ENCODE measurements at regions not wholly inside any gene's neighbourhood (a gene's known extent, or its start where the extent isn't known, plus 50 kb on each side); places are given as distances from the start of the nearest gene placed in this dataset.

DNA sequence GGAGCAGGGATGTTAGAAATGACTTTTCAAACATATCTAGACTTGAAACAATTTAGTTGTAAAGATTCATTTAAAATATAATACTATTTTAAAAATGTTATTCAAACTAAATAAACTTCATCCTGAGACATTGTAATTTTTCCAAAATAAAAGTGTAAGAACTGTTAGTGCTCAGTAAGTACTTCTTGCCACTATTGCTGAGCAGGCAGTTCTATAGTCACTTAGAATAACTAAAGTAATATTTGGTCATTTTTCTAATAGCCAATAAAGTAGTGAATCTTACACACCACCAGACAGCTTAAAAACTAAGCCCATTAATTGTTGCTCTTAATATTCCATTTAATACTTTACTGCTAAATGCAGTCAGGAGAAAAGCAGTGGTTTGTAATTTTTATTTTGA lies 1120.0 kb upstream of the CDH10 start:
- Histone ChIP-seq H3K27ac (ENCODE audit: low read length) (no peak overlapping the region), H3K4me3 (ENCODE audit: low read depth in 1 of 2, low read length in 2 of 2) (no peak overlapping the region), H3K36me3 (ENCODE audit: control insufficient read depth in 1 of 2, insufficient read depth in 2 of 2, low read length in 2 of 2) (no peaks in the 10 kb centered on the region), H3K27me3 (ENCODE audit: low read depth, low read length) (no peaks in the 10 kb centered on the region), H3K4me1 (ENCODE audit: control insufficient read depth in 1 of 2, insufficient read depth in 2 of 2, low read length in 2 of 2) (no peaks in the 10 kb centered on the region), H3K9me3 (ENCODE audit: control insufficient read depth in 1 of 2, low read length in 2 of 2) (no peaks in the 10 kb centered on the region)

DNA sequence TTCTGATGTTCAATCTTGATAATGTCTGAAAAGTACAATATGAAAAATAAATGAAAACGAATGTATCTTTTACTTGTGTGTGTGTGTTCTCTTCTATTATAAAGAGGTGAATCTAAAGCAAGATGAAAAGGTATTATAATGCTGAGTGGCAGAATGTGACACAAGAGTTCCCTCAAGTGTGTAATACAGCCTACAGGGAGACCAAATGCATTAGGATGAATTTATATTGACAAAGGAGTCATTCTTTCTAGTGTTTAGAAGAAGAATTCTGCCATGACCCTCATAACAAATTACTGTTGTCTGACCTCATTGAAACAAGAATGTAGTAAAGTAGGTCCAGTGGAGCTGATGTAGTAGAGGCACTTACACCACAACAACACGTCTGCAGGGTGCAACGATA lies 1119.0 kb upstream of the CDH10 start:
- Histone ChIP-seq H3K36me3 (ENCODE audit: control insufficient read depth in 1 of 2, insufficient read depth in 2 of 2, low read length in 2 of 2) (no peaks in the 10 kb centered on the region), H3K4me1 (ENCODE audit: control insufficient read depth in 1 of 2, insufficient read depth in 2 of 2, low read length in 2 of 2) (no peaks in the 10 kb centered on the region), H3K27ac (ENCODE audit: low read length) (no peak overlapping the region), H3K27me3 (ENCODE audit: low read depth, low read length) (no peaks in the 10 kb centered on the region), H3K9me3 (ENCODE audit: control insufficient read depth in 1 of 2, low read length in 2 of 2) (no peaks in the 10 kb centered on the region), H3K4me3 (ENCODE audit: low read depth in 1 of 2, low read length in 2 of 2) (no peak overlapping the region)

DNA sequence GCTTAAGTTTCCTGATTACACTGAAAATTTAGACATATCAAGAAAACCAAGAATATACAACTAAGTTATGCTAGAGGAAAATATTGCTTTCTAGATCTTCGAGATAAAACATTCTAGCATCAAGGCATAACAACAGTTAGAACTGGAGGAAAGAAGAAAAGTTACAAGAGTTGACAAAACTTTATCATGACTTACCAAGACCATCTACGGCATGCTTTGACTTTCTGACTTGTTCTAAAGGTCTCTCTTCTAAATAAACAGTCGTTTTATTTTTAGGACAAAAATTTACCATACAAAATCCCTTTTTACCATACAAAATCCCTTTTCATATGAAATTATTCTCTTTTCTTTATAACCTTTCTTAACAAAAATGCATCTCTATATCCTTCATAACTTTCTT lies 1110.1 kb upstream of the CDH10 start:
- Histone ChIP-seq H3K9me3 (ENCODE audit: control insufficient read depth in 1 of 2, low read length in 2 of 2) (peaks cover 3% of the 10 kb centered on the region in 2 donors), H3K4me3 (ENCODE audit: low read depth in 1 of 2, low read length in 2 of 2) (no peak overlapping the region)

DNA sequence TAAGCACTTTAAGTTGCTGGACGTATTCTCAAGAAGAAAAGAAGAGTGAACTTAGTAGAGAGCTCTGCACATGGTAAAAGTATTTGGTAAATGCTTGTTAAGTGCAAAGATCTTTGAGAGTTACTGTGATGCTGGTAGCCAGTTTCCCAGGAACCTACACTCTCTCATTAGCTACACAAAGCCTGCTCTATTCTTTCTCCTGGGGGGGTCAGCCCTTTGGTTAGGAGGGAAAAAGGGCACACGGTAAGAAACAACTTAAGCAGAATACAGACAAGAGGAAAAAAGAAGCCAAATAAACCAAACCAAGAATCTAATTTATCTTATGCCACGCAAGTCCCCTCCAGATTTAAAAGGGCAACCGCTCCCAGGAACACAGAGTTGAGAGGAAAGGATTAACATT lies 1100.1 kb upstream of the CDH10 start:
- Histone ChIP-seq H3K9me3 (ENCODE audit: control insufficient read depth in 1 of 2, low read length in 2 of 2) (no peaks in the 10 kb centered on the region), H3K4me3 (ENCODE audit: low read depth in 1 of 2, low read length in 2 of 2) (no peak overlapping the region), H3K27me3 (ENCODE audit: low read depth, low read length) (no peaks in the 10 kb centered on the region), H3K27ac (ENCODE audit: low read length) (no peak overlapping the region), H3K4me1 (ENCODE audit: control insufficient read depth in 1 of 2, insufficient read depth in 2 of 2, low read length in 2 of 2) (no peaks in the 10 kb centered on the region), H3K36me3 (ENCODE audit: control insufficient read depth in 1 of 2, insufficient read depth in 2 of 2, low read length in 2 of 2) (no peaks in the 10 kb centered on the region)

More for the DNA sequence above, 1110.1 kb upstream of the CDH10 start:
- Histone ChIP-seq H3K36me3 (ENCODE audit: control insufficient read depth in 1 of 2, insufficient read depth in 2 of 2, low read length in 2 of 2) (no peaks in the 10 kb centered on the region), H3K4me1 (ENCODE audit: control insufficient read depth in 1 of 2, insufficient read depth in 2 of 2, low read length in 2 of 2) (no peaks in the 10 kb centered on the region), H3K27me3 (ENCODE audit: low read depth, low read length) (no peaks in the 10 kb centered on the region), H3K27ac (ENCODE audit: low read length) (no peak overlapping the region)

DNA sequence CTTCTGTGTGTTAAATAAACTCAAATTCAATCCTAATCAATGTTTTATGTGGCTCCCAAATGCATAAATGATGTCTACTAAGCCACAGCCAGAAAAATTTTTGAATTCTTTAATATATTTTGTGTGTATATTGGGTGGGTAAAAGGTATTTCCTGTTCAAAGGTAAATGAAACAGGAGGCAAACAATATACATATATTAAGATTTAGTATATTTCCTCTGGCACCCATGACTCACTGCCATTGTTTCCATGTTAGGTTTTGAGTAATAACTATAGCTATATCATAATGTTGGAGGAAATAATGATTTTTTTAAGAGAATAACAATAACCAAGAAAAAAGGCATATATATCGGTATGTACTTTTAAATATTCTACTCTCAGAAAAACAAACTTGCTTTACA lies 1071.9 kb upstream of the CDH10 start:
- no peak overlapping the region for H3K4me3 ChIP-seq (ENCODE audit: low read depth in 1 of 2, low read length in 2 of 2)
- H3K27ac ChIP-seq (ENCODE audit: low read length), result no peak overlapping the region
- no peaks in the 10 kb centered on the region for H3K4me1 ChIP-seq (ENCODE audit: control insufficient read depth in 1 of 2, insufficient read depth in 2 of 2, low read length in 2 of 2)
- H3K36me3 ChIP-seq (ENCODE audit: control insufficient read depth in 1 of 2, insufficient read depth in 2 of 2, low read length in 2 of 2), result no peaks in the 10 kb centered on the region
- no peaks in the 10 kb centered on the region for H3K9me3 ChIP-seq (ENCODE audit: control insufficient read depth in 1 of 2, low read length in 2 of 2)
- no peaks in the 10 kb centered on the region for H3K27me3 ChIP-seq (ENCODE audit: low read depth, low read length)

DNA sequence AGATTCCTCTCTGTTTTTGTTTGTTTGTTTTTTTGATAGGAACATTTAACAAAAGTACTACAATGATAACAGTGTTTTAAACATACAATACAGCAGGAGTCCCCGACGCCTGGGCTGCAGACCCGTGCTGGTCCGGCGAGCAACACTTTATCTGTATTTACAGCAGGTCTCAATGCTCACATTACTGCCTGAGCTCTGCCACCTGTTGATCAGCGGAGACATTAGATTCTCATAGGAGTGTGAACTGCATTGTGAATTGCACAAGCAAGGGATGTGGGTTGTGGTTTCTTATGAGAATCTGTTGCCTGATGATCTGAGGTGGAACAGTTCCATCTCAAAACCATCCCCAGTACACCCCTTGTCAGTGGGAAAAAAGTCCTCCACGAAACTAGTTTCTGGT lies 1068.5 kb upstream of the CDH10 start:
- H3K36me3 ChIP-seq (ENCODE audit: control insufficient read depth in 1 of 2, insufficient read depth in 2 of 2, low read length in 2 of 2), result no peaks in the 10 kb centered on the region
- no peaks in the 10 kb centered on the region for H3K4me1 ChIP-seq (ENCODE audit: control insufficient read depth in 1 of 2, insufficient read depth in 2 of 2, low read length in 2 of 2)
- no peak overlapping the region for H3K27ac ChIP-seq (ENCODE audit: low read length)
- no peaks in the 10 kb centered on the region for H3K9me3 ChIP-seq (ENCODE audit: control insufficient read depth in 1 of 2, low read length in 2 of 2)
- no peak overlapping the region for H3K4me3 ChIP-seq (ENCODE audit: low read depth in 1 of 2, low read length in 2 of 2)
- no peaks in the 10 kb centered on the region for H3K27me3 ChIP-seq (ENCODE audit: low read depth, low read length)

DNA sequence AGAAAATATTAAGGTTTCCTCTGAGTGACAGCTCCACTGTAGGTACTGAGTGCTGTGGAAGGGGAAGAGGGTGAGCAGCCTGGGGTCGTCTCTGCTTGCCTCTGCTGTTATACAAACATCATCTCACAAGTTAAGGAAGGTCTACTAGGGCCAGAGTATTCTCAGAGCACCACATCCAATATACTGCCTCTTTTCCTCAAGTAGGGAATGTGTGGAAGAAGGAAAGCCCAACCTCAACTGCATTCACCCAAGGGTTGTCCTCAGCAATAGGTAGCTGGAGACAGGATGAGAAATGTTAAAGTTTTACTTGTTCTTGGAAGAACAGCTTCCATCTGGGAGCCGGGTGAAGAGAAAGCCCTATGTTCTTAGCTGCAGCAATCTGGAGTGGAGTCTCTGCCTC lies 1062.3 kb upstream of the CDH10 start:
- Histone ChIP-seq H3K4me1 (ENCODE audit: control insufficient read depth in 1 of 2, insufficient read depth in 2 of 2, low read length in 2 of 2) (no peaks in the 10 kb centered on the region), H3K4me3 (ENCODE audit: low read depth in 1 of 2, low read length in 2 of 2) (no peak overlapping the region), H3K27me3 (ENCODE audit: low read depth, low read length) (no peaks in the 10 kb centered on the region), H3K36me3 (ENCODE audit: control insufficient read depth in 1 of 2, insufficient read depth in 2 of 2, low read length in 2 of 2) (no peaks in the 10 kb centered on the region), H3K27ac (ENCODE audit: low read length) (no peak overlapping the region), H3K9me3 (ENCODE audit: control insufficient read depth in 1 of 2, low read length in 2 of 2) (no peaks in the 10 kb centered on the region)

DNA sequence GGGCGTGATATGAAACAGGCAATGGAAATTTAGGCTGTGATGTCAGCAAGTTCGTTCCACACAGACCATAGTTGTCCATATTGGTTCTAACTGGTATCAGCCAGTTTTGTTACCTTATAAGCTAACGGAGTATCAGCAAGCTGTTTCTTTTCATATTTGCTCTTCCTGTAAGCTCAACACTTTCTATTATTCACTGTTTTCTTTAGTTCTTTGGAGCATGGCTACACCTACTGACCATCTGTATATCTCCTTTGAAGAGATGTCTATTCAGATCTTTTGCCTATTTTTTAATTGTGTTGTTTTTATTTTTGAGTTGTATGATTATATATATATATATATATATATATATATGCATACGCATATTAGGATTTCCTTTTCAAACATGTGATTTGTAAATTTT lies 1057.2 kb upstream of the CDH10 start:
- Histone ChIP-seq H3K27ac (ENCODE audit: low read length) (no peak overlapping the region), H3K36me3 (ENCODE audit: control insufficient read depth in 1 of 2, insufficient read depth in 2 of 2, low read length in 2 of 2) (no peaks in the 10 kb centered on the region), H3K9me3 (ENCODE audit: control insufficient read depth in 1 of 2, low read length in 2 of 2) (no peaks in the 10 kb centered on the region), H3K4me1 (ENCODE audit: control insufficient read depth in 1 of 2, insufficient read depth in 2 of 2, low read length in 2 of 2) (no peaks in the 10 kb centered on the region), H3K4me3 (ENCODE audit: low read depth in 1 of 2, low read length in 2 of 2) (no peak overlapping the region), H3K27me3 (ENCODE audit: low read depth, low read length) (no peaks in the 10 kb centered on the region)

DNA sequence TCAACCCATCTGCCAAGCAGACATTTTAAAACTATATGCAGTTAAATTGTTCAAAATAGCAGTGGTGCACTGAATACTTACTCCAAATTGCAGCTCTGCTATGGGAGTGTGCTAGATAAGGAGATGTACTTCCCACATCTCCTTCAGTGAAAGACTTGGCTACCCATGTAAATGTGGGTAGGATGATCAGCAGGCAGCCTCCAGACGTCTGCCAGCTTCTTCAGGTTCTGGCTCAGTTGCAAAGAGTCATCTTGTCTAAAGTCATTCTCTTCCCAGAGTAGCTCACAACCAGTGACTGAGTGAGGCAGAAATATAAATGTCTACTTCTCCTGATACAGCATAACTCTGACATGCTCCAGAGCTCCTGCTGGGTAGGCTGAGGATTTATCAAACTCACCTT lies 1050.0 kb upstream of the CDH10 start:
- Histone ChIP-seq H3K4me3 (ENCODE audit: low read depth in 1 of 2, low read length in 2 of 2) (no peak overlapping the region), H3K27me3 (ENCODE audit: low read depth, low read length) (no peaks in the 10 kb centered on the region), H3K9me3 (ENCODE audit: control insufficient read depth in 1 of 2, low read length in 2 of 2) (no peaks in the 10 kb centered on the region), H3K36me3 (ENCODE audit: control insufficient read depth in 1 of 2, insufficient read depth in 2 of 2, low read length in 2 of 2) (no peaks in the 10 kb centered on the region), H3K27ac (ENCODE audit: low read length) (no peak overlapping the region), H3K4me1 (ENCODE audit: control insufficient read depth in 1 of 2, insufficient read depth in 2 of 2, low read length in 2 of 2) (no peaks in the 10 kb centered on the region)

DNA sequence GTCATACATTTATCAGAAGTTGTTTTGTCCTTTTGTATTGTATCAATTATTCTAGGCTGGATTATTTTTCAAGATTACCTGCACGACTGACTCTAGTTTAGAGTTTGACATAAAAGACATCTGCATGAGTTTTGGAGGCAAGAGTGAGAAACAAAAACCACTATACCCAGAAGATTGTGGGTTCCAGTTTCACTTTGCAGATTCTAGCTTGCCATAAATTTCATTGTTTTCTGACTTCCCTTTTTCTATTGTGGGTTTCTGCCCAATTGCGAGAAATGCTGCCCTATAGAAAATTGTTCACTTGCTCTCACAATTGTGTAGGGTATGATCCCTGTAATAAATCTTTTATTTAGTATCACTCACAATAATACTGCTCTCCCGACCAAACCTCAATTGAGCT lies 1043.4 kb upstream of the CDH10 start:
- no peaks in the 10 kb centered on the region for H3K36me3 ChIP-seq (ENCODE audit: control insufficient read depth in 1 of 2, insufficient read depth in 2 of 2, low read length in 2 of 2)
- no peaks in the 10 kb centered on the region for H3K9me3 ChIP-seq (ENCODE audit: control insufficient read depth in 1 of 2, low read length in 2 of 2)
- H3K4me1 ChIP-seq (ENCODE audit: control insufficient read depth in 1 of 2, insufficient read depth in 2 of 2, low read length in 2 of 2), result no peaks in the 10 kb centered on the region
- H3K4me3 ChIP-seq (ENCODE audit: low read depth in 1 of 2, low read length in 2 of 2), result no peak overlapping the region
- H3K27me3 ChIP-seq (ENCODE audit: low read depth, low read length), result no peaks in the 10 kb centered on the region
- no peak overlapping the region for H3K27ac ChIP-seq (ENCODE audit: low read length)

DNA sequence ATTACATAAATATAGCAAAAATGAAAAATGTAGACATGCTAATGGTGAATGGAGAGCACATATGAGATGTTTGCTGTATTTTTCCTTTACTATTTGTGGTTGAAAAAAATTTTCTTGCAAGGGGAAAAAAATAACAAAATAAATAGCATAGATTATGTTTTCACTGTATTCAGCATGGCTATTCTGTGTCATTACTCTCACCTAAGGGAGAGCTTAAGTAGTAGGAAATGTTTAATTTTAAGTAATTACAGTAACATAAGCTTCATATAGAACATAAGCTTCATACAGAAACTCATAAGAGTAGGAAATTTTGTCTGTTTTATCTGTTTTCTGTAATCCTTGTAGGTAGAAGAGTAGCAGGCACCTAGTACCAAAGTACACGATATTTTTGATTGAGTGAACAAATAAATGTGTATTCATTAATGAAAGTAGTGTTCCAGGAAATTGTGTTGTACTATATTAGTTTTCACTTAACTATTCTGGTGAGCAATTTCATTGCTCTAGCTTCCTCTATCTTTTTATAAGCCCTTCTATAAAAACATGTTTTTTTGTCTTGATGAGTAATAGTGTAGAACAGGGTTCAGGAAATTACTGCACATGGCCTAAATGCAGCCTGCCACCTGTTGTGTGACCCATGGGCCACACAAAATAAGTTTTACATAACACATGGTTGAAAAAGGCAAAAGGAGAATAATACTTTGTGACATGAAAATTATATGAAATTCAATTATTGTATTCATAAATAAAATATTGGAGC lies 1025.0 kb upstream of the CDH10 start:
- Histone ChIP-seq H3K4me1 (ENCODE audit: control insufficient read depth in 1 of 2, insufficient read depth in 2 of 2, low read length in 2 of 2) (no peaks in the 10 kb centered on the region), H3K4me3 (ENCODE audit: low read depth in 1 of 2, low read length in 2 of 2) (no peak overlapping the region), H3K27ac (ENCODE audit: low read length) (no peak overlapping the region), H3K36me3 (ENCODE audit: control insufficient read depth in 1 of 2, insufficient read depth in 2 of 2, low read length in 2 of 2) (no peaks in the 10 kb centered on the region), H3K27me3 (ENCODE audit: low read depth, low read length) (no peaks in the 10 kb centered on the region), H3K9me3 (ENCODE audit: control insufficient read depth in 1 of 2, low read length in 2 of 2) (no peaks in the 10 kb centered on the region)

DNA sequence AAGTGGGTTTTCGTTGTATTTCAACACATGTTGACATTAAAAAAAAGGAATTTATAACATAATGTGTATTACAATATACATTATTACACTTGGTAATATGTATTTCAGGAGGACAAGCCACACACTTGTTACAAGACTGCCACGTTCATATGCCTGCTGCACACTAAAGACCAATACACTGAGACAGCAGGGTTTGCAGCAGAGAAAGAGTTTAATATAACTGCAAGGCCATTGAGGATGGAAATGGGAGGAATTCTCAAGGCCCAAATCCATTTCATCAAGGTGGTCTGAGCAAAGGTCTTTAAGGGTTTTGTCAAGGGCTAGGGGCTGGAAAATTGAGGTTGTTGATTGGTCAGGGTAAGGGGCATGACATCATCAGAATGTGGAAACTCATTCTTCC lies 1017.8 kb upstream of the CDH10 start:
- no peak overlapping the region for H3K4me3 ChIP-seq (ENCODE audit: low read depth in 1 of 2, low read length in 2 of 2)
- no peaks in the 10 kb centered on the region for H3K4me1 ChIP-seq (ENCODE audit: control insufficient read depth in 1 of 2, insufficient read depth in 2 of 2, low read length in 2 of 2)
- H3K27ac ChIP-seq (ENCODE audit: low read length), result no peak overlapping the region
- peaks cover 4 to 9% of the 10 kb centered on the region in 2 donors for H3K9me3 ChIP-seq (ENCODE audit: control insufficient read depth in 1 of 2, low read length in 2 of 2)
- H3K36me3 ChIP-seq (ENCODE audit: control insufficient read depth in 1 of 2, insufficient read depth in 2 of 2, low read length in 2 of 2), result no peaks in the 10 kb centered on the region
- H3K27me3 ChIP-seq (ENCODE audit: low read depth, low read length), result no peaks in the 10 kb centered on the region

All from muscle layer of duodenum (tissue), 2 donors.